Adrenal gland (tissue), 5 donors: ENCODE measurements at regions not wholly inside any gene's neighbourhood (a gene's known extent, or its start where the extent isn't known, plus 50 kb on each side); places are given as distances from the start of the nearest gene placed in this dataset.

Experiments
- POLR2A ChIP-seq, 2 donors: fragments of 450-650 bp; IDR thresholded peaks; one replicate each; pipeline ENCODE4 v1.6.1; 2017; ENCODE audit warnings: antibody characterized with exemption in 2 of 2, mild to moderate bottlenecking in 2 of 2, moderate library complexity in 1 of 2
- TF ChIP-seq, protein P1 (sequence below), 6 experiments: fragments of 450-650 bp in 4 of 6; fragments of 200-600 bp in 2 of 6; sonication (generic) in 1 of 6; IDR thresholded peaks; 1 replicate in 5 of 6; 2 replicates in 1 of 6; pipeline versions ENCODE4 v1.5.1 to v1.8.0; 2016 to 2021; ENCODE audit warnings: antibody characterized with exemption in 6 of 6, mild to moderate bottlenecking in 2 of 6, moderate library complexity in 1 of 6
- donor health status: DM: no; HTN: no; CAD: no.

DNA sequence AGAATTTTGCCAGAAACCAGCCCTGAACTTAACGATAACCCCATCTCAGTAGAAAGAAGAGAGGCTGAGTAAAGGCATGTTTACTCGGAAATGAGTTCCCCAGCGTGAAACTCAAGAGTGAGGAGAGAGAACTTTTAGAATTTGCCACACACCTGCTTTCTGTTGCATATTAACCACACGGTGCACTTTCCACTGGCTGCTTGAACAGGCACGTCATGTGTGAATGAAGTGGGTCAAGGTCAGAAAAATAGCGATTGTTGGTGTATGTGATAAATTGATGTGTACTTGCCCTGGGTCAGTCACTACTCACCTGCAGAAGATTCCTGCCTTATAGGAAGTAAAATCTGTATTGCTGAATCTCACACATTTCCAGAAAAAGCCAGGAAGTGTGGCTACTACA, 395.7 kb downstream of the TRIML1 start:
- TF ChIP-seq, protein P1, sequence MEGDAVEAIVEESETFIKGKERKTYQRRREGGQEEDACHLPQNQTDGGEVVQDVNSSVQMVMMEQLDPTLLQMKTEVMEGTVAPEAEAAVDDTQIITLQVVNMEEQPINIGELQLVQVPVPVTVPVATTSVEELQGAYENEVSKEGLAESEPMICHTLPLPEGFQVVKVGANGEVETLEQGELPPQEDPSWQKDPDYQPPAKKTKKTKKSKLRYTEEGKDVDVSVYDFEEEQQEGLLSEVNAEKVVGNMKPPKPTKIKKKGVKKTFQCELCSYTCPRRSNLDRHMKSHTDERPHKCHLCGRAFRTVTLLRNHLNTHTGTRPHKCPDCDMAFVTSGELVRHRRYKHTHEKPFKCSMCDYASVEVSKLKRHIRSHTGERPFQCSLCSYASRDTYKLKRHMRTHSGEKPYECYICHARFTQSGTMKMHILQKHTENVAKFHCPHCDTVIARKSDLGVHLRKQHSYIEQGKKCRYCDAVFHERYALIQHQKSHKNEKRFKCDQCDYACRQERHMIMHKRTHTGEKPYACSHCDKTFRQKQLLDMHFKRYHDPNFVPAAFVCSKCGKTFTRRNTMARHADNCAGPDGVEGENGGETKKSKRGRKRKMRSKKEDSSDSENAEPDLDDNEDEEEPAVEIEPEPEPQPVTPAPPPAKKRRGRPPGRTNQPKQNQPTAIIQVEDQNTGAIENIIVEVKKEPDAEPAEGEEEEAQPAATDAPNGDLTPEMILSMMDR (IDR thresholded peaks at IDR 0.05), result no peak
- no peak for TF ChIP-seq POLR2A (IDR thresholded peaks at IDR 0.05)
